GM19438 (cell line): ENCODE measurements at regions not wholly inside any gene's neighbourhood (a gene's known extent, or its start where the extent isn't known, plus 50 kb on each side); places are given as distances from the start of the nearest gene placed in this dataset.

Source experiments
- ATAC-seq: cut with Tn5 transposase; IDR thresholded peaks from one replicate; pipeline ENCODE4 v1.9.1; 2021; ENCODE audit warnings: low read depth; ENCODE audit not compliant: unreplicated experiment

DNA sequence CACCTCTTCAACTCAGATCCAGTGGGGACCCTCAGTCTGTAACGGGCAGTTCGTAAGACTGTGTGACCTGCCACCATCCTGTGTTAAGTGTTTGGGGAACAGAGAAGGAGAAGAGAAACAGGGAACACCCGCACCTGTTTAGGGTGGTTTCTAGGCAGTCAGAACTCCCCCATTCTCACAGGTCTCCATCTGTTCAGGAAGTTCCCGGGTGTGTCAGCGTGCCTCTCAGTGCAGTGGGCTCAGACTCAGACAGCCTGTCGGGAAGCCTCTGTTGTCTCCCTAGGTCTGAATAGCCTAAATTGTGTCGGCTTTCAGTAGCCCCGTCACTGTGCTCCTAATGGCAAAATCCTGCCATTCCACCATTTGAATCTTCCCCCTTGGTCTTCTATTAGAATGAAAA lies 256.6 kb downstream of the LOXHD1 start:
- no peak for ATAC-seq

DNA sequence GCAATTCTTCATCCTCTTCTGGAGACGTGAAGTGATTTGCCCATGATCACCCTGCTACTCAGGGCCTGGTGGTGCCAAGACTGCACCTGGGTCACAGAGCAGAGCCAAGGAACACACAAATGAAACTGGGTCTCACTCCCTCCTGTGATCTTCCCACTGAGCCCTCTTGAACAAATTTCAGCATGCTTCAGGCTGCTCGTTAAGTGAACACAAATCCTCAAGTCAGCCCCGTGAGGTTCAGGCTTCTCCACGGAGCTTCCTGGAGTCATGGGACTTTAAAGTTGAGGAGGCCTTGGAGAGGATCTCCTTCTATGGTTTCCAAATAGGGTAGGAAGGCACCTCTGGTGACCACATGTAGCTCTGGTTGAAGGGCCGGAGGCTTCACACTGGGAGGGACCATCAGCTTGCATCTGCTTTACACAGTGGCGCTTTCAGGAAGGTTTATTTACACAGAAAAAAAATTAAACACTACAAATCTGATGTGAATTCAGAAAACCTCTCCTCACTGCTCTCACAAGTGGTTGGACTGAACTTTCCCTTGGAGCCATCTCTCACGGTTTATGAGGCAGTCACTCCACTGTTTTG lies 255.4 kb downstream of the LOXHD1 start:
- ATAC-seq: no peak

DNA sequence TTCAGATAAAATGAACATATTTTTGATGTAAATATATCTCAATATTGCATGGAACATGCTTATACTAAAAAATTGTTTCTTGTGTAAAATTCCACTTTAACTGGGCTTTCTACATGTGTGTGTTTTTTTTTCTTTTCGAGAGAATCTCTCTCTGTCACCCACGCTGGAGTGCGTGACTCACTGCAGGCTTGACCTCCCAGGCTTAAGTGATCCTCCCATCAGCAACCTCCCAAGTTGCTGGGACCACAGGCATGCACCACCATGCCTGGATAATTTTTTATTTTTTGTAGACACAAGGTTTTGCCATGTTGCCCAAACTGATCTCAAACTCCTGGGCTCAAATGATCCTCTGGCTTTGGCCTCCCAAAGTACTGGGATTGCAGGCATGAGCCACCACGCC lies 254.6 kb downstream of the LOXHD1 start:
- no peak for ATAC-seq

DNA sequence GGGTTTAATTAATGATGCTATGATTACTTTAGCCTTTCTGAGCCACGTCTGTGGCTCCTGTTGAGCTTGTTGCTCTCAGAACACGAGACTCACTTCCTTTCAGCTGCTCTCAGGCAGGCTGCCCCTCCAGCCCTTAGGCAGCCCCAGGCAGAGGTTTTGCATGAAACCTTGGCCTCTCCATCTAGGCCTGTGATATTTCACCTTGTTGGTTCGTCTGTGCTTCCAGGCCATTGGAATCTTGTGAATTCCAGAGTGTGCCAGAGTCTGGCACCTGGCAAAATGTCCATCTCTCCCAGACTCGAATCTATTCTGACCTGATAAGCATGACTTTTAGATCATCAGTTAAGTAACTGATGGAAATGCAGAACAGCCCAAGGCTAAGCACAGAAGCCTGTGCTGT lies 254.1 kb downstream of the LOXHD1 start:
- no peak for ATAC-seq

DNA sequence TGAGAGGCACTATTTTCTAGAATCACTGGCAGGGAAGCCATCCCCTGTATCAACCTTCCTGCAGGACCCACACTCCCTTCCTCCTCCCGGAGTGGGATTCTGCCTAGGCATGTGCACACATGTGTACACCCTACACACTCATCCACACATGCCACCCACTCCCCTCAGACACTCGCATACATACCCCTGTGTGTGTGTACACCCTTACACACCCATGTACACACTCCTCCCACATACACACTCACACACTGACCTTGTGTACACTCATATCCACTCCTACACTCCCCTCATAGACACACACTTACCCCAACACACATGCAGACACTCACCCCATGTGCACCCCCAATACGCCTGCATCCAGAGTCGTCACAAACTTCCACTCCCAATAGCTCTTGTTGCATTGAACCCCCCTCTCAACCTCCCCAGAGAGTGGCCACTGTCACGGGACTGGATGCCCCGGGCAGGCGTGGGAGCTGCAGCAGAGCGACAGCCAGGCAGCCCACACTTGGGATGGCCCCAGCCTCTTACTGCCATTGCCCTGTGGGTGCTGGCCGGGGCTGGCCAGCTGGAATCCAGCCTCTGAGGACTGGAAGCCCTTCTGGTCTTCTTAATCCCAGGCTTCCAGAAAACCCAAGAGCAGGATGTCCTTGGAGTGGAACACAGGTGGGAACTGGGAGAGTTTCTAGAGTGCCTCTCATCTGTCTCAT lies 251.0 kb downstream of the LOXHD1 start:
- ATAC-seq: no peak

DNA sequence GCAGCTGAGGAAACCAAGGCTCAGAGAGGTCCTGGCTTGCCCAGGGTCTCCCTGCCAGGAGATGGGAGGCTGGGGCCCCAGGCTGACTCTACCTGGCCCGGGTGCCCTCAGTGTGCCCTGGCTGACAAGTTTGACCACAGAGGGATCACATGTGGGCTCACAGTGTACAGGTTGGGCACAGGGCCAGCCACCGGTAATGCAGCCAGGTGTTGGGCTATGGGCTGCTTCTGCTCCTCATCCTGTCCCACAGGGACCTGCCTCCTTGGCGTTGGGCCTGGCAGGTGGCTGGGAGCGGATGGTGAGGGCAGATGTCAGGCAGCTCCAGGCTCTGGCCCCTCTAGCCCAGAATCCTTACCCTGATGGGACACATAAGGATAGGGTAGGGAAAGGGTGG lies 250.5 kb downstream of the LOXHD1 start:
- ATAC-seq: no peak

DNA sequence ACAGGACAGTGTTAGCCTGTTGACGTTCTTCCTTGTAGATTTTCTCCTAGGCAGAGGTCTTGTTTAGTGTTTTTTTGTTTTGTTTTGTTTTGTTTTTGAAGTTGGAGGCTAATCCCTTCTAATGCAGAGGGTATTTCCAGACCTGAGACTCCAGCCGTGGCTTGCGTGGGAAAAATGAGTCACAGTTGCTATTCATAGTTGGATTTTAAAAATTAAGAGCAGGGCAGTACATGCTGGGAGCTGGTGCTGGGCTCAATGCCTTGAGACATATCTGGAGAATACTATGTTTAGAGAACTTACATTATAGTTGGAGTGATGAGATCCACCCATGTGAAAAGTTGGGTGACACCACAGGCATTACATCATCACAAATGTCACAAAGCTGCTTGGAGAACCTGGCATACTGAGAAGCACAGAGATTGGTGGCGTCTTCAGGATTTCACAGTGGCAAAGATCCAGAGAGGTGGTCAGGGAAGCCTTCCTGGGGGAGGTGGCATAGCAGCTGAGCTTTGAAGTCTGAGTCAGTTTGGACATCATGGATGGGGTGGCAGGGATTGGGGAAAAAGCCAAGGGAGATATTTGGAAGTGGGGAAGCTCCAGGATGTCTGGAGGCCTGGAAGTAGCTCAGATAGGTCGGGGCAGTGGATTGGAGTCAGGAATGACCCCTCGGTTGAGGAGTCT lies 249.4 kb downstream of the LOXHD1 start:
- ATAC-seq: no peak

DNA sequence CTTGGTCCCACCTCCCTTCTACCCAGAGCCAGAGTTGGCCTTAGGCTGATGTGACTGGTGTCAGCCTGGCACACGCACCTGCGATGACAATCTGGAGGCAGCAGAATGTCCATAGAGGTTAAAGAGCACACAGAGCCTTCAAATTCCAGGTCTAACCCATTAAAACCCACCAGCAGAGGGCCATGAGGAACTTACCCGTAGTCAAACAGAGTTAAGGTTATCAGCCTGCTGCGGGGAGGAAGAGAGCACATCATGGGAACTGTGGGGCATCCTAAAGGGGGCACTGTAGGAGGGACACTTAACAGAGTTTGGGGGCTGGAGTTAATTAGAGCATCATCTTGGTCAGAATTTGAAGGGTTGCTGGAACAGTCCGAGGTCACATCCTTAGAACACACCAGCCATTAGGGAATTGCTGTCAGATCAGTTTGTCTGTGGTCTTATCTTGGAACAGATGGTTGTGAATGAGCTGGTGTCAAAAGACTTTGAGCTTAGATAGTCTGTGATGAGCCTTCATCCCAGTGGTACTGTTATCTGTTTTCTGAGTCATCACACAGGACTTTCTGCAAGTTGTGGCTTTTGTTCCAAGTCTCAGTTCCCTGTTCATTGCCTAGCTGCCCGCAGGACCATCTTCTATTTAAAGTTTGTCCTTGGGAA lies 248.6 kb downstream of the LOXHD1 start:
- ATAC-seq: no peak

DNA sequence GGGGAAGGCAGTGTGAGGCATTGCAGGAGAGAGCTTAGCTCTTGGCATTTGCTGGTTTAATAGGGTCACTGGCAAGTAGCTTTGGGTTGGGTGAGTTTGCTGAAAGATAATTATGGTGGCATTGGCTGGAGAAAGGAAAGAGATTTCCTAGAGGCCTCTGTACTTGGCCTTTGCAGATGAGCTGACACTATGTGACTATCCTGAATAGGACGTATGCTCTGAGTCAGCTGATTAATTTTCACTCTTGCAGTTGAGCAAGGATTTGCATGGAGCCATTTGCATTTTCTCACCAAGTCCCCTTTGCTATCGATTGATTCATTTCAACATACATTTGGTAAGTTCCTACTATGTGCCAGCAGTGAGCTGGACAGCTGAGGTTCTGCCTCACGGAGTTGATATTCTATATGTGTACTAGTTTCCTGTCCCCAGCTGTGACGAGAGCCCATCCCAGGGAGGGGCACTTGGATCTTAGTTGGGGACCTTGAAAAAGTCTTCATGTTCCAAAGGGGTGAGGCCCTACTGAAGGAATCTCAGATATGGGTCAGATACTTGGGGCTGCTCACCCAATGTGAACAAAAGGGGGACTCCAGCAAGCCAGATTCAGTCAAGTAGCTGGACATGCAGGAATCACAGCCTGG lies 245.7 kb downstream of the LOXHD1 start:
- no peak for ATAC-seq

DNA sequence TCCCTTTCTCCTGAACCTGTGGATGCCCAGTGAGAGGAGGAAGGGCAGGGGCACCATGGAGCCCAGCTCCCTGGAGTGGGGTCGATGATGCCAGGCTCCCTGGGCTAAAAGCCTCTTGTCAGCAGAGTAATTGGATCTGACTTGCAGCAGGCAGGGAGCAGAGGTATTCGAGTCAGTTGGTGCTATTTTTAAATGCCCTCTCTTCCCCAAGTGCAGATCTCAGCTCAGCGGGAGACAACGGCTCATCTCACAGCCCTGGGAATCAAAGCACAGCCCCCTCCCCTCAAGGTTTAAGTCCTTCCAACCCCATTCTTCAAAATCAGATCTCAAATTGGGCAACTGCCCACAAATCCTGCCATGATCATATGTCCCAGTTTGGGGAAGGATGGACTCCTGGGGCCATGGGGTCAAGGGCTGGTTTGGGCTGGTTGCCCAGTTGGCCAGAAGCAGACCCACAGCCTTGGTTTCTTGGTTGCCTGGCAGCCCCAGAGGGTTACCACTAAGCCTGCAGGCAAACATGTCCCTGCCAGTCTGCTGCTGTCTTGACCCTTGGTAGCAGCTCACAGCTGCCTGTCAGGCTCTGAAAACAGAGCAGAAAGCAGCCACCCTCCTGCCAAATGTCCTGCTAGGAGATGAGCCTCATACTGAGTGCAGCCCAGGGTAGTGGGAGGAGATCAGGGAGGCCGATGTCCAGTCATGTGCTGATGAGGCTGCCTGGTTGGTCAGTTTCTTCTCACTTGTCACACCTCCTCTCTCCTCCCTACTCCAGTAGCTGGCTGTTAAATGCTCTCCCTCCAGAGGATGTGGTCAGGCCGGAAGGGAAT lies 244.9 kb downstream of the LOXHD1 start:
- ATAC-seq: no peak

DNA sequence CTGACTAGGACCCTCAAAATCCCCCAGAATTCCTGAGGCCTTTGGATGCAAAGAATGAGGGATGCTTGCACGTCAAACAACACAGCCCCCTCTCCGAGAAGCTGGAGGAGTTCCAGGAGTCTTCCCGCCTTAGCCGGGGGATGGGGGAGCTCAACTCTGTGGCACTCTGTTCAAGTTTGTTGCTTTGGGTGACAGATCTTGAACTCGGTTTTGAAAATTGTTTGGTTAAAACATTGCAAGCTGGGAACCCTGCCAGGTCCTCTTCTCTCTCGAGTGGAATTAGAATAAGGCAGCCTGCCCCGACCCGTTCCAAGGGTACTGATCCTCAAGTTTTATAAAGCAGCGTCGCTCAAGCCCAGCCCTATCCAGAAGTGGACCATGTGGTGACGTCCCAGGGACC lies 244.1 kb downstream of the LOXHD1 start:
- ATAC-seq: no peak

DNA sequence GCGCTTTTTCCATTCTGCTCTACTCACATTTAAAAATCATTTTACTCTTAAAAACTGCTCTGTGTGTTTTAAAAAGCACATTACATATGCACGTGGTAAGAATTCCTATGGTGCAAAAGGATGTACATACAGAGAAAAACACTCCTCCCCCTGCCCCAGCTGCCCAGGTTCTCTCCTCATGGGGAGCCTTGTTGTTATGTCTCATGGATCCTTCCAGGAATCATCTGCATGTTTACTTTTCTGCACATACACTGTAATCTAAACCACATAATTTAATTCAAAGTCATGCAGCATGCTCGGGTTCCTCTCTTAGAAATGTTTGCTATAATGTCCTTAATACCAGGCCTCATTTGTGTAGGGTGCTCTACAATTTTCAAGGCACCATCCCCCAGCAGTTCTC lies 243.3 kb downstream of the LOXHD1 start:
- no peak for ATAC-seq

DNA sequence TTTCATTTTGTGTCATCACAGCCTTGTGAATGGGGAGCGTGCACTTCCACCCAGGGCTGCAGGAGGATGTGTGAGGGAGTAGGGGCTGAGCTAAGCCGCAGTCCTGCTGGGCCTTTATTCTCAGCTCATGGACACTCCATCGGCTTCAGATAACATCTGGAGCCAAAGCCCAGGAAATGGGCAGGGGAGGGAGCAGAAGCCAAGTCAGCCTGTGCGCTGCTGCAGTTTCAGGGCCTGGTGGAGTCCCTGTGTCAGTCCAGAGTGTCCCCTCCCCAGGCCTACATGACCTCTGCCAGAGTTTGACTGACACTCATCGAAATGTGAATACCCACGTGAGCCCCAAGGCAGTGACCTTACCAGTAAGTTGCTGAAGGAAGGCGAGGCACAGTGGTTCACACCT lies 242.2 kb downstream of the LOXHD1 start:
- no peak for ATAC-seq

DNA sequence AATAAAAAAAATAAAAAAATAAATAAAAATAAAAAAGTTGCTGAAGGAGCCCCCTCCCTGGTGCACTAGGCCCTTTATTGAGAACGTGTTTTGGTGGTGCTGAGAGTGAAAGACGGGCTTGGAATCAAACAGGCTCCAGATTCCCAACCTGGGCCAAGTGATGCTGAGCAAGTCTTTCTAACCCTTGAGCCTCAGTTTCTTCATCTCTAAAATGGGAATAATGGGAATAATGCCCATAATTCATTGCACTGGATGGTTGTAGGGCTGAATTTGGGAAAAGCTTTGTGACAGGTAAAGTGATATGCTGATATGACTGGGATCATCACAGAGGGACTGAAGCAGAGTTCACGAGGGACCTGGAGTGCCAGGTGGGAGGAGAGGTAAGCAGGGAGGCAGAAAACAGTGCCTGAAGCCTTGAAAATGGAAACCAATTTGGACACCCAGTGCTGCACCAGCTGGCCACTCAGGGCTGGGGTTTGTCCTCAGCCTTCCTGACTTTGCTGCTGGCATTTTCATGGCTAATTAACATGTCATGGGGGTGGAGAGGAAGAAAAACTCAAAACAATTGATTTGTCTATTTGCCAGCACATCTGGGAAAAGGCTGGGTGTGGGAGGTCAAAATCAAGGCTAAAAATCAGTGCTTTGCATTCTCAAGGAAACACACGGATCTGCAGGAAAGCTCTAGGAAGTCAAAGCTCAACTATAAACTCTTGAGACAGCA lies 241.3 kb downstream of the LOXHD1 start:
- ATAC-seq: no peak

DNA sequence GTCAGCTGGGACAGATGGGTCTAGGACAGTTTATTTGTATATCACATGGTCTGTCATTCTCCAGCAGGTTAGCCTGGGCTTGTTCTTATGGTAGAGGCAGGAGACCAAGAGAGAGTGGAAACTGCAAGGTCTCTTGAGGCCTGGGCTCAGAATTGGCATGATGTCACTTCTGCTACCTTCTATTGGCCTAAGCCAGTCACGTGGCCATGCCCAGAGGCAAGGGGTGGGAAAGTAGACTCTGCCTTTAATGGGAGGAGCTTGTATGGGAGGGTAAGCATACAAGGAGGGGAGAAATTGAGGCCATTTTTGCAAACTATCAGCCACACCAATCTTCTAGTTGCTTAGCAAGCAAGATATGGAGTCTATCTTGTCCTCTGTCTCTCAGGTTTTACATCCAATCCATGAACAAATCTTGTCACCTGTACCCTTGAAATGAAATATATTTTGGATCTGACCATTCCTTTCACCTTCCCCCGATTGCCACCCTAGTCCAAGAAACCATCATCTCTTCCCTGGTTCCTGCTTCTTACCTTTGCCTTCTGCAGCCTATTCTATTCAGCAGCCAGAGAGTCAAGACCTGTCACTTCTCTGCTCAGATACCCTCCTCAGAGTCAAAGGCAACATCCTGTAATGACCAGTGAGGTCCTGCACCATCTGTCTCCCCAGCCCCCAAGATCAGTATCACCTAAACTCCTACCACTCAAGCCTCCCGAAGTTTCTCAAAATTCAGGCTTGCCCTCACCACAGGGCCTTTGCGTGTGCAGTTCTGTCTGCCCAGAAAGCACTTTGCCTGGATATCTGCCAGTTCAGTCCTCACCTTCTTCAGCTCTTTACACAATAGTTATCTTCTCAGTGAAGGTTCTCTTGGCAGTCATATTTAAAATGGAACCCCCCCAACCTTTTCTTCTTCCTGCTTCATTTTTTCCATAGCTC lies 240.0 kb downstream of the LOXHD1 start:
- ATAC-seq: no peak

DNA sequence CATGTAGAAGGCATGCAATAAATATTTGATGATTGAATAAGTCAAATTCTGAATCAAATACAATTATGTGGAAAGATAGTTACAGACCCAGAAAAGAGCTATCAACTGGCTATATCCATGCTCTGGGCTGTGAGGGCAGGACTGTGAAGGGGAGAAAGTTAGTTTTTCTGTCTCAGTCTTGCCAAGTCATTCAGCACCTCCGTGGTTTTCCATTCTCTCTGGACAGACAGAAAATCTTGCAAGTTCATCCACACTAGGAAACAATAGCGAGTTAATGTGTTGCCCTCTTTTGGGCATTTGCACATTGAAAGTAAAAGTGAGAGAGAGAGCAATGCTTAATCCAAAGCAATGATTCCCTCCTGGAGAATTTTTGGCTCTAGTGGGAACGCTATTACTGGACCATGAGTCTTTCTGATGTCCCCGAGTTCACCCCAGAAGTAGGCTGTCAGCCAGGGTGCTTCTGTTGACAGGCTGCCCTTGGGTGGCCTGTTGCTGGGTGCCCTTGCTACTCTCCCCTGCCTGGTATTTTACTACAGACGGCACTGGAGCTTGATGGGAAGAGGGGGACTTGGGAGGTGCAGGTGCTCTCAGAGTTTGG lies 238.3 kb downstream of the LOXHD1 start:
- ATAC-seq: no peak

DNA sequence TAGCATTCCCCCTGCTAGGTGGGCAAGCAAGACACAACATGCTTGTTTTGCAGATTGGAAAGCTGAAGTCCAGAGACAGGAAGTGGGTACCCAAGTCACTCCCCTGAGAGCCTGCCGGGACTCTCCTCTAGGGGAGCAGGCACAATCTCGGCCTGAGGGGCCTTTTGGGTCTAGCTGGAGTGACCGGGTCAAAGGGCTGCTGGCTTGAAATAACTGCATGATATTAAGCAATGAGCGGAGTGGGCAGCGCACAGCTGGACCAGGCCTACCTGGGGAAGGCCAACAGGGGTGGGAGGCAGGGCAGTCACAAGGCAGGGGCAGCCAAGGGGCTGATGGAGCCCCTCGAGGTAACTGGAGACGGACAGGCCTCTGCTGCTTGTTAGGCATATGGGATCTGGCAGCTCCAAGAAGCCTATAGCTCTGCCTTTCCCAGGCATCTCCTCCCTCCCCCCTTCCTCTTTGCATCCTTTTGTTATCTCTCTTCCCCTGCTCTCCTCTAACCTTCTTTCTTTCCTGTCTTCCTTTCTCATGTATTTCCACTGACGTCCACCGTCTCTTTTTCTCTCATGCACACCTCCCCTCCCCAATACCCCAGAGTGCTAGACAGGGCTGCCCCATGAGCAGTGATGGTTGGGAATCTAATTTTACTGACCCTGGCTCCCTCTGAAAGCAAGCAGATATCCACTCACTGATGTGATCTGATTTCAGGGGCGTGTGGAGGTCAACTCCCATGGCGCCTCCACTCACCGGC lies 237.5 kb downstream of the LOXHD1 start:
- no peak for ATAC-seq
